SK-N-SH (cell line): ENCODE measurements at regions not wholly inside any gene's neighbourhood (a gene's known extent, or its start where the extent isn't known, plus 50 kb on each side); places are given as distances from the start of the nearest gene placed in this dataset.

ENCODE experiments used
- EZH2phosphoT487 ChIP-seq: fragments of 200-600 bp; sonication (generic); IDR thresholded peaks from 2 replicates; pipeline ENCODE4 v1.6.1; 2017; ENCODE audit warnings: low read depth, mixed run types, mild to moderate bottlenecking, antibody characterized with exemption, moderate library complexity, borderline replicate concordance
- JUND ChIP-seq: IDR thresholded peaks from 2 replicates; pipeline ENCODE4 v1.4.0; 2012
- POLR2AphosphoS5 ChIP-seq: IDR thresholded peaks from 2 replicates; pipeline ENCODE4 v1.6.1; 2012; ENCODE audit warnings: low read depth, low read length
- SMC3 ChIP-seq: IDR thresholded peaks from 2 replicates; pipeline ENCODE4 v1.6.1; 2012; ENCODE audit warnings: low read depth, low read length, improper control_type of control experiment
- TF ChIP-seq, protein P1 (sequence below): fragments of 200-600 bp; sonication (generic); IDR thresholded peaks from 2 replicates; pipeline ENCODE4 v1.6.1; 2017; ENCODE audit warnings: antibody characterized with exemption, mild to moderate bottlenecking, moderate library complexity
- TF ChIP-seq, protein P2 (sequence below): fragments of 150-350 bp; IDR thresholded peaks from 2 replicates; pipeline ENCODE4 v1.6.1; 2016; ENCODE audit warnings: mild to moderate bottlenecking, low read depth, low read length

DNA sequence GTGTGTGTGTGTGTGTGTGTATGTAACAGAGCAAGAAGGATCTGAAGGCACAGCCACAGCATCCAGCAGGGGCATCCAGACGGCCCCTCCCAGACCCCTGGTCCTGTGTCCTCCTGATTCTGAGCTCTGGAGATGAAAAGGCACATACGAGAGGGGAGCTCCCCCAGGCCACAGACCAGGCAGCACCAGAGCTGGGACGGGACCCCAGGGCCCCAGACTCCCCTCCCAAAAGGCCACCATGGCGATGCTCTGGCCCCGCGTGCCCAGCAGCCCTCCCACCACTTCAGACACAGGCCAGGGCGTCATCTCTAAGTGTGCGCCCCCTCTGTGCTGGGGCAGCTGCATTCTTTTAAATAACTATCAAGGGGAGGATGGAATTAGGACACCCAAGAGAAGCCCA is 245.8 kb downstream of the MATN1 start:
- TF ChIP-seq EZH2phosphoT487, result no peak
- TF ChIP-seq, protein P1, sequence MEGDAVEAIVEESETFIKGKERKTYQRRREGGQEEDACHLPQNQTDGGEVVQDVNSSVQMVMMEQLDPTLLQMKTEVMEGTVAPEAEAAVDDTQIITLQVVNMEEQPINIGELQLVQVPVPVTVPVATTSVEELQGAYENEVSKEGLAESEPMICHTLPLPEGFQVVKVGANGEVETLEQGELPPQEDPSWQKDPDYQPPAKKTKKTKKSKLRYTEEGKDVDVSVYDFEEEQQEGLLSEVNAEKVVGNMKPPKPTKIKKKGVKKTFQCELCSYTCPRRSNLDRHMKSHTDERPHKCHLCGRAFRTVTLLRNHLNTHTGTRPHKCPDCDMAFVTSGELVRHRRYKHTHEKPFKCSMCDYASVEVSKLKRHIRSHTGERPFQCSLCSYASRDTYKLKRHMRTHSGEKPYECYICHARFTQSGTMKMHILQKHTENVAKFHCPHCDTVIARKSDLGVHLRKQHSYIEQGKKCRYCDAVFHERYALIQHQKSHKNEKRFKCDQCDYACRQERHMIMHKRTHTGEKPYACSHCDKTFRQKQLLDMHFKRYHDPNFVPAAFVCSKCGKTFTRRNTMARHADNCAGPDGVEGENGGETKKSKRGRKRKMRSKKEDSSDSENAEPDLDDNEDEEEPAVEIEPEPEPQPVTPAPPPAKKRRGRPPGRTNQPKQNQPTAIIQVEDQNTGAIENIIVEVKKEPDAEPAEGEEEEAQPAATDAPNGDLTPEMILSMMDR, result no peak
- TF ChIP-seq, protein P2, sequence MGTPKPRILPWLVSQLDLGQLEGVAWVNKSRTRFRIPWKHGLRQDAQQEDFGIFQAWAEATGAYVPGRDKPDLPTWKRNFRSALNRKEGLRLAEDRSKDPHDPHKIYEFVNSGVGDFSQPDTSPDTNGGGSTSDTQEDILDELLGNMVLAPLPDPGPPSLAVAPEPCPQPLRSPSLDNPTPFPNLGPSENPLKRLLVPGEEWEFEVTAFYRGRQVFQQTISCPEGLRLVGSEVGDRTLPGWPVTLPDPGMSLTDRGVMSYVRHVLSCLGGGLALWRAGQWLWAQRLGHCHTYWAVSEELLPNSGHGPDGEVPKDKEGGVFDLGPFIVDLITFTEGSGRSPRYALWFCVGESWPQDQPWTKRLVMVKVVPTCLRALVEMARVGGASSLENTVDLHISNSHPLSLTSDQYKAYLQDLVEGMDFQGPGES, result no peak
- no peak for TF ChIP-seq SMC3
- TF ChIP-seq JUND, result no peak
- no peak for TF ChIP-seq POLR2AphosphoS5
